HL-60 (cell line): ENCODE measurements at regions not wholly inside any gene's neighbourhood (a gene's known extent, or its start where the extent isn't known, plus 50 kb on each side); places are given as distances from the start of the nearest gene placed in this dataset.

ENCODE experiments used
- DNase-seq, 2 experiments: peaks; one replicate each; pipeline ENCODE4 v3.0.0-alpha.2; 2010 to 2020; ENCODE audit warnings: low read depth in 1 of 2, low spot score in 1 of 2
- H3K27ac ChIP-seq: fragments of 250-450 bp; sonication (Bioruptor Pico); replicated peaks from 2 replicates; pipeline ENCODE4 v1.5.1; 2020; ENCODE audit warnings: mild to moderate bottlenecking, moderate library complexity
- H3K27me3 ChIP-seq: fragments of 250-450 bp; sonication (Bioruptor Pico); 2 replicates; pipeline ENCODE4 v1.5.1; 2021; ENCODE audit warnings: mild to moderate bottlenecking, moderate library complexity; ENCODE audit not compliant: insufficient read depth, poor library complexity, severe bottlenecking
- H3K4me3 ChIP-seq: replicated peaks from 2 replicates; pipeline ENCODE4 v1.5.1; 2011; ENCODE audit warnings: mild to moderate bottlenecking, control low read depth, low read length; ENCODE audit not compliant: insufficient read depth
- CTCF ChIP-seq: IDR thresholded peaks from one replicate; pipeline ENCODE4 v1.5.1; 2011; ENCODE audit warnings: low read length, control low read depth, inconsistent platforms; ENCODE audit not compliant: insufficient read depth
- GABPA ChIP-seq: IDR thresholded peaks from 2 replicates; pipeline ENCODE4 v1.6.1; 2012; ENCODE audit warnings: low read depth
- POLR2AphosphoS5 ChIP-seq: IDR thresholded peaks from 2 replicates; pipeline ENCODE4 v1.6.1; 2012; ENCODE audit warnings: low read depth
- REST ChIP-seq: IDR thresholded peaks from 2 replicates; pipeline ENCODE4 v1.6.1; 2012; ENCODE audit warnings: low read depth; ENCODE audit not compliant: insufficient replicate concordance
- SPI1 ChIP-seq: IDR thresholded peaks from 2 replicates; pipeline ENCODE4 v1.6.1; 2012; ENCODE audit warnings: low read depth, mild to moderate bottlenecking, borderline replicate concordance

- no peak overlapping the region for H3K27ac ChIP-seq
- no peak for TF ChIP-seq CTCF
- TF ChIP-seq POLR2AphosphoS5 = no peak
- no peak for TF ChIP-seq REST
- TF ChIP-seq SPI1 = no peak
- TF ChIP-seq GABPA = no peak
- no peaks in the 10 kb centered on the region for H3K27me3 ChIP-seq
- no peak for DNase-seq
- no peak overlapping the region for H3K4me3 ChIP-seq
Observed at GRCh38 chr3:139252719-139253118, 91.1 kb upstream of the MRPS22 start.

GRCh38 chr3:139258276-139258675 lies 85.5 kb upstream of the MRPS22 start:
- Histone ChIP-seq H3K4me3 (no peak overlapping the region), H3K27ac (no peak overlapping the region), H3K27me3 (no peaks in the 10 kb centered on the region)
- DNase-seq = no peak
- TF ChIP-seq POLR2AphosphoS5 (no peak), GABPA (no peak), SPI1 (no peak), REST (no peak), CTCF (no peak)

- TF ChIP-seq REST (no peak), POLR2AphosphoS5 (no peak), SPI1 (no peak), CTCF (no peak)
- no peak overlapping the region for H3K4me3 ChIP-seq
- DNase-seq = no peak
- no peaks in the 10 kb centered on the region for H3K27me3 ChIP-seq
- no peak overlapping the region for H3K27ac ChIP-seq
Observed at GRCh38 chr3:139259398-139259797, 84.4 kb upstream of the MRPS22 start.
